PC-3 (cell line): ENCODE measurements at regions not wholly inside any gene's neighbourhood (a gene's known extent, or its start where the extent isn't known, plus 50 kb on each side); places are given as distances from the start of the nearest gene placed in this dataset.

Experiments
- EZH2 ChIP-seq: fragments of 300-600 bp; sonication (generic); IDR thresholded peaks from one replicate; pipeline ENCODE4 v1.6.1; 2017; ENCODE audit warnings: antibody characterized with exemption, mild to moderate bottlenecking, low read length; ENCODE audit not compliant: unreplicated experiment
- EZH2phosphoT487 ChIP-seq: fragments of 300-600 bp; sonication (generic); IDR thresholded peaks from 2 replicates; pipeline ENCODE4 v1.6.1; 2018; ENCODE audit warnings: mild to moderate bottlenecking, antibody characterized with exemption, low read length, borderline replicate concordance
- TF ChIP-seq, protein P1 (sequence below): fragments of 300-600 bp; sonication (generic); conservative IDR thresholded peaks from 2 replicates; pipeline ENCODE4 v1.5.1; 2017; ENCODE audit warnings: antibody characterized with exemption, low read depth, mild to moderate bottlenecking, low read length

- TF ChIP-seq EZH2phosphoT487 (no peak), EZH2 (no peak)
- TF ChIP-seq, protein P1, sequence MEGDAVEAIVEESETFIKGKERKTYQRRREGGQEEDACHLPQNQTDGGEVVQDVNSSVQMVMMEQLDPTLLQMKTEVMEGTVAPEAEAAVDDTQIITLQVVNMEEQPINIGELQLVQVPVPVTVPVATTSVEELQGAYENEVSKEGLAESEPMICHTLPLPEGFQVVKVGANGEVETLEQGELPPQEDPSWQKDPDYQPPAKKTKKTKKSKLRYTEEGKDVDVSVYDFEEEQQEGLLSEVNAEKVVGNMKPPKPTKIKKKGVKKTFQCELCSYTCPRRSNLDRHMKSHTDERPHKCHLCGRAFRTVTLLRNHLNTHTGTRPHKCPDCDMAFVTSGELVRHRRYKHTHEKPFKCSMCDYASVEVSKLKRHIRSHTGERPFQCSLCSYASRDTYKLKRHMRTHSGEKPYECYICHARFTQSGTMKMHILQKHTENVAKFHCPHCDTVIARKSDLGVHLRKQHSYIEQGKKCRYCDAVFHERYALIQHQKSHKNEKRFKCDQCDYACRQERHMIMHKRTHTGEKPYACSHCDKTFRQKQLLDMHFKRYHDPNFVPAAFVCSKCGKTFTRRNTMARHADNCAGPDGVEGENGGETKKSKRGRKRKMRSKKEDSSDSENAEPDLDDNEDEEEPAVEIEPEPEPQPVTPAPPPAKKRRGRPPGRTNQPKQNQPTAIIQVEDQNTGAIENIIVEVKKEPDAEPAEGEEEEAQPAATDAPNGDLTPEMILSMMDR: no peak
Measured at GRCh38 chr7:155969192-155969929, 157.1 kb upstream of the SHH start.
